HEK293 (cell line): ENCODE measurements at regions not wholly inside any gene's neighbourhood (a gene's known extent, or its start where the extent isn't known, plus 50 kb on each side); places are given as distances from the start of the nearest gene placed in this dataset.
"Not testable (repeated sequence)": the region's sequence is repeated elsewhere in the genome, so short reads cannot be mapped to it uniquely, and the experiment has no call there.

Experiments
- CTCF ChIA-PET: fragments of 350-600 bp; formaldehyde crosslinking; extraction: SDS; loops from one replicate; lab custom pipeline; 2021; ENCODE audit warnings: antibody characterized with exemption; lab: Yijun Ruan, JAX
- POLR2A ChIA-PET: fragments of 300-600 bp; formaldehyde crosslinking; extraction: SDS; loops from one replicate; lab custom pipeline; 2020; ENCODE audit warnings: antibody characterized with exemption, inconsistent platforms; lab: Yijun Ruan, JAX
- H3K27ac ChIP-seq: fragments of 200-500 bp; sonication (Bioruptor generic); 2 replicates; pipeline ENCODE4 v1.5.1; 2014; ENCODE audit warnings: low read depth, low read length, control low read depth, inconsistent platforms; ENCODE audit errors: extremely low read depth
- H3K36me3 ChIP-seq, 2 experiments: fragments of 200-500 bp in 1 of 2; sonication (Bioruptor generic) in 1 of 2; 1 replicate in 1 of 2; 2 replicates in 1 of 2; pipeline ENCODE4 v1.5.1; 2014 to 2017; ENCODE audit warnings: inconsistent platforms in 2 of 2, low read length in 2 of 2; ENCODE audit not compliant: control insufficient read depth in 2 of 2, insufficient read depth in 1 of 2
- H3K4me1 ChIP-seq: fragments of 200-500 bp; sonication (Bioruptor generic); 2 replicates; pipeline ENCODE4 v1.5.1; 2014; ENCODE audit warnings: mild to moderate bottlenecking, low read length, inconsistent platforms; ENCODE audit not compliant: control insufficient read depth, insufficient read depth
- H3K4me3 ChIP-seq: 2 replicates; pipeline ENCODE4 v1.5.1; 2011; ENCODE audit warnings: low read depth, mild to moderate bottlenecking, control low read depth, low read length, moderate library complexity
- H3K9me3 ChIP-seq: fragments of 200-500 bp; sonication (Bioruptor generic); 2 replicates; pipeline ENCODE4 v1.5.1; 2014; ENCODE audit warnings: low read depth, low read length, inconsistent platforms; ENCODE audit not compliant: control insufficient read depth, insufficient read depth
- FEZF1 ChIP-seq: fragments of 450-650 bp; formaldehyde crosslinking; IDR thresholded peaks from 2 replicates; pipeline ENCODE4 v1.5.1; 2016; ENCODE audit warnings: missing biosample characterization, missing genetic modification characterization
- IKZF3 ChIP-seq: fragments of 450-650 bp; IDR thresholded peaks from 2 replicates; pipeline ENCODE4 v1.5.0; 2018; ENCODE audit warnings: missing biosample characterization, mild to moderate bottlenecking, missing genetic modification characterization, moderate library complexity
- MYNN ChIP-seq: fragments of 450-650 bp; formaldehyde crosslinking; IDR thresholded peaks from 2 replicates; pipeline ENCODE4 v1.5.1; 2016; ENCODE audit warnings: missing biosample characterization, missing genetic modification characterization, borderline replicate concordance
- PRDM1 ChIP-seq: fragments of 450-650 bp; formaldehyde crosslinking; IDR thresholded peaks from 2 replicates; pipeline ENCODE4; 2016; ENCODE audit warnings: missing biosample characterization, missing genetic modification characterization
- ZBTB17 ChIP-seq: fragments of 450-650 bp; formaldehyde crosslinking; IDR thresholded peaks from 2 replicates; pipeline ENCODE4 v1.5.1; 2016; ENCODE audit warnings: missing biosample characterization, missing genetic modification characterization
- ZBTB48 ChIP-seq: fragments of 450-650 bp; formaldehyde crosslinking; IDR thresholded peaks from 2 replicates; pipeline ENCODE4 v1.5.1; 2016; ENCODE audit warnings: missing biosample characterization, missing genetic modification characterization
- ZEB2 ChIP-seq: fragments of 450-650 bp; formaldehyde crosslinking; IDR thresholded peaks from 2 replicates; pipeline ENCODE4 v1.5.1; 2016; ENCODE audit warnings: missing biosample characterization, missing genetic modification characterization
- ZNF211 ChIP-seq: fragments of 450-650 bp; formaldehyde crosslinking; IDR thresholded peaks from 2 replicates; pipeline ENCODE4 v1.5.1; 2016; ENCODE audit warnings: low read depth, missing biosample characterization, missing genetic modification characterization
- ZNF391 ChIP-seq: fragments of 450-650 bp; formaldehyde crosslinking; IDR thresholded peaks from 2 replicates; pipeline ENCODE4 v1.5.1; 2016; ENCODE audit warnings: low read depth, missing biosample characterization, missing genetic modification characterization, borderline replicate concordance
- ZNF629 ChIP-seq: fragments of 450-650 bp; formaldehyde crosslinking; IDR thresholded peaks from 2 replicates; pipeline ENCODE4 v1.5.1; 2017; ENCODE audit warnings: missing biosample characterization, missing genetic modification characterization
- ZNF654 ChIP-seq: fragments of 450-650 bp; formaldehyde crosslinking; IDR thresholded peaks from 2 replicates; pipeline ENCODE4 v1.5.1; 2016; ENCODE audit warnings: low read depth, missing biosample characterization, missing genetic modification characterization
- ZNF660 ChIP-seq: fragments of 450-650 bp; IDR thresholded peaks from 2 replicates; pipeline ENCODE4 v1.5.1; 2018; ENCODE audit warnings: missing biosample characterization, mild to moderate bottlenecking, missing genetic modification characterization
- ZNF76 ChIP-seq: fragments of 450-650 bp; formaldehyde crosslinking; IDR thresholded peaks from 2 replicates; pipeline ENCODE4; 2016; ENCODE audit warnings: low read depth, missing biosample characterization, missing genetic modification characterization, borderline replicate concordance
- ZSCAN30 ChIP-seq: fragments of 450-650 bp; IDR thresholded peaks from 2 replicates; pipeline ENCODE4 v1.5.1; 2018; ENCODE audit warnings: missing biosample characterization, mild to moderate bottlenecking, missing genetic modification characterization, moderate library complexity
- TF ChIP-seq, protein P1 (sequence below): fragments of 450-650 bp; formaldehyde crosslinking; IDR thresholded peaks from 2 replicates; pipeline ENCODE4 v1.5.1; 2016; ENCODE audit warnings: missing biosample characterization, missing genetic modification characterization
- TF ChIP-seq, protein P2 (sequence below): fragments of 450-650 bp; formaldehyde crosslinking; IDR thresholded peaks from 2 replicates; pipeline ENCODE4 v1.5.1; 2017; ENCODE audit warnings: missing biosample characterization, missing genetic modification characterization
- TF ChIP-seq, protein P3 (sequence below): fragments of 450-650 bp; formaldehyde crosslinking; IDR thresholded peaks from 2 replicates; pipeline ENCODE4 v1.5.1; 2016; ENCODE audit warnings: missing biosample characterization, missing genetic modification characterization
- TF ChIP-seq, protein P4 (sequence below): fragments of 450-650 bp; formaldehyde crosslinking; IDR thresholded peaks from 2 replicates; pipeline ENCODE4 v1.5.1; 2016; ENCODE audit warnings: missing biosample characterization, missing genetic modification characterization
- TF ChIP-seq, protein P5 (sequence below): fragments of 450-650 bp; formaldehyde crosslinking; IDR thresholded peaks from 2 replicates; pipeline ENCODE4 v1.5.1; 2016; ENCODE audit warnings: missing biosample characterization, missing genetic modification characterization

DNA sequence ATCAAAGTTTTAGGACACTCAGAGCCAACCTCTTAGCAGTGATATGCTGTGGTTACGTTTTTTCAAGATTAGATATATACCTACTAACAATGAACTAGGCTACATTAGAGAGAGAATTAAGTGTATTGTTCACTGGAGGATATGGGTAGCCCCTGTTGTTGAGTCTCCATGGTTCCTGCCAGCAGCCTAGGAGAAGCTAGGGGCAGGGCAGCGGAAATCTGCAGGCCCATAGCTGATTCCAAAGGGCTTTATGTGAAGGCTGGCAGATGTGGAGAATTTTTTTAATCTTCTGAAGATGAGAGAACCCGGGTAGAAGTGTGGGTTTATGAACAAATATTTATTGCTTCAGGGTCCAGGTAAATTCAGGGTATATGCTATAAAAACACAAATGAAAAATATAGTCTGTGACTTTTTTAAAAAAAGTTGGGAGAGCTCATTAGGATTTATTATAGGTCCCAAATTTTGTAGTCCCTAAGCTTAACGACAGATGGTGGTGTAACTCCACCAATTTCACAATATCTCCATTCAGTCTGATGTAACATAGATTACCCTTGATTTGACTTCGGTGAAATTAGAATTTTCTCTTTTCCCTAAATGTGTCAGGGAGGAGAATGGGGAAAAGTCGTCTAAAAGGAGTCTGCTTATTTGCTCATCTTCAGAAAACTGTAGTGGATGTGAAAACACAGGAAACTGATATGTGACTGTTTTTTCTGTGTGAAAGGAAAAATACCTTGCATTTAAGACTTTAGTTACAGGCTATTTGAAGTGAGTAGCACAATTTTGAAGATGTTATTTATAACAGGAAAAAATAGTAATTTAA, 163.0 kb upstream of the PPP1R3A start:
- POLR2A ChIA-PET, result no interaction called here
- no peak overlapping the region for H3K27ac ChIP-seq
- H3K36me3 ChIP-seq, result no peaks in the 10 kb centered on the region
- H3K4me3 ChIP-seq, result no peak overlapping the region
- no peaks in the 10 kb centered on the region for H3K9me3 ChIP-seq
- TF ChIP-seq PRDM1 (tag by site-specific recombination), result peak; percentile 87
- TF ChIP-seq ZNF391, result 0 out of 2 replicates have a peak, but pooled peaks have one; percentile 46
- TF ChIP-seq MYNN (tag by site-specific recombination), result no peak
- TF ChIP-seq ZBTB48, result peak; percentile 92
- 0 out of 2 replicates have a peak, but pooled peaks have one; percentile 37 for TF ChIP-seq ZNF629 (tag by site-specific recombination)
- TF ChIP-seq, protein P1, sequence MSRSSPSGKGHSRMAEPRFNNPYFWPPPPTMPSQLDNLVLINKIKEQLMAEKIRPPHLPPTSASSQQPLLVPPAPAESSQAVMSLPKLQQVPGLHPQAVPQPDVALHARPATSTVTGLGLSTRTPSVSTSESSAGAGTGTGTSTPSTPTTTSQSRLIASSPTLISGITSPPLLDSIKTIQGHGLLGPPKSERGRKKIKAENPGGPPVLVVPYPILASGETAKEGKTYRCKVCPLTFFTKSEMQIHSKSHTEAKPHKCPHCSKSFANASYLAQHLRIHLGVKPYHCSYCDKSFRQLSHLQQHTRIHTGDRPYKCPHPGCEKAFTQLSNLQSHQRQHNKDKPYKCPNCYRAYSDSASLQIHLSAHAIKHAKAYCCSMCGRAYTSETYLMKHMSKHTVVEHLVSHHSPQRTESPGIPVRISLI (tag by site-specific recombination), result peak; percentile 87
- 0 out of 2 replicates have a peak, but pooled peaks have one; percentile 51 for TF ChIP-seq ZNF660 (tag by site-specific recombination)
- TF ChIP-seq FEZF1, result no peak
- TF ChIP-seq, protein P2, sequence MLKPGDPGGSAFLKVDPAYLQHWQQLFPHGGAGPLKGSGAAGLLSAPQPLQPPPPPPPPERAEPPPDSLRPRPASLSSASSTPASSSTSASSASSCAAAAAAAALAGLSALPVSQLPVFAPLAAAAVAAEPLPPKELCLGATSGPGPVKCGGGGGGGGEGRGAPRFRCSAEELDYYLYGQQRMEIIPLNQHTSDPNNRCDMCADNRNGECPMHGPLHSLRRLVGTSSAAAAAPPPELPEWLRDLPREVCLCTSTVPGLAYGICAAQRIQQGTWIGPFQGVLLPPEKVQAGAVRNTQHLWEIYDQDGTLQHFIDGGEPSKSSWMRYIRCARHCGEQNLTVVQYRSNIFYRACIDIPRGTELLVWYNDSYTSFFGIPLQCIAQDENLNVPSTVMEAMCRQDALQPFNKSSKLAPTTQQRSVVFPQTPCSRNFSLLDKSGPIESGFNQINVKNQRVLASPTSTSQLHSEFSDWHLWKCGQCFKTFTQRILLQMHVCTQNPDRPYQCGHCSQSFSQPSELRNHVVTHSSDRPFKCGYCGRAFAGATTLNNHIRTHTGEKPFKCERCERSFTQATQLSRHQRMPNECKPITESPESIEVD, result peak; percentile 92
- TF ChIP-seq IKZF3 (tag by site-specific recombination), result peak; percentile 62; the same call in 1 of the 2 replicates
- 0 out of 2 replicates have a peak, but pooled peaks have one; percentile 16 for TF ChIP-seq ZEB2 (tag by site-specific recombination)
- peak; percentile 35 for TF ChIP-seq ZBTB17 (tag by site-specific recombination)
- 0 out of 2 replicates have a peak, but pooled peaks have one; percentile 29 for TF ChIP-seq ZSCAN30 (tag by site-specific recombination)
- TF ChIP-seq, protein P3, sequence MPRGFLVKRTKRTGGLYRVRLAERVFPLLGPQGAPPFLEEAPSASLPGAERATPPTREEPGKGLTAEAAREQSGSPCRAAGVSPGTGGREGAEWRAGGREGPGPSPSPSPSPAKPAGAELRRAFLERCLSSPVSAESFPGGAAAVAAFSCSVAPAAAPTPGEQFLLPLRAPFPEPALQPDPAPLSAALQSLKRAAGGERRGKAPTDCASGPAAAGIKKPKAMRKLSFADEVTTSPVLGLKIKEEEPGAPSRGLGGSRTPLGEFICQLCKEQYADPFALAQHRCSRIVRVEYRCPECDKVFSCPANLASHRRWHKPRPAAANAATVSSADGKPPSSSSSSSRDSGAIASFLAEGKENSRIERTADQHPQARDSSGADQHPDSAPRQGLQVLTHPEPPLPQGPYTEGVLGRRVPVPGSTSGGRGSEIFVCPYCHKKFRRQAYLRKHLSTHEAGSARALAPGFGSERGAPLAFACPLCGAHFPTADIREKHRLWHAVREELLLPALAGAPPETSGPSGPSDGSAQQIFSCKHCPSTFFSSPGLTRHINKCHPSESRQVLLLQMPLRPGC, result no peak
- TF ChIP-seq, protein P4, sequence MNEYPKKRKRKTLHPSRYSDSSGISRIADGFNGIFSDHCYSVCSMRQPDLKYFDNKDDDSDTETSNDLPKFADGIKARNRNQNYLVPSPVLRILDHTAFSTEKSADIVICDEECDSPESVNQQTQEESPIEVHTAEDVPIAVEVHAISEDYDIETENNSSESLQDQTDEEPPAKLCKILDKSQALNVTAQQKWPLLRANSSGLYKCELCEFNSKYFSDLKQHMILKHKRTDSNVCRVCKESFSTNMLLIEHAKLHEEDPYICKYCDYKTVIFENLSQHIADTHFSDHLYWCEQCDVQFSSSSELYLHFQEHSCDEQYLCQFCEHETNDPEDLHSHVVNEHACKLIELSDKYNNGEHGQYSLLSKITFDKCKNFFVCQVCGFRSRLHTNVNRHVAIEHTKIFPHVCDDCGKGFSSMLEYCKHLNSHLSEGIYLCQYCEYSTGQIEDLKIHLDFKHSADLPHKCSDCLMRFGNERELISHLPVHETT (tag by site-specific recombination), result no peak
- peak; percentile 86 for TF ChIP-seq ZNF654 (tag by site-specific recombination)
- TF ChIP-seq, protein P5, sequence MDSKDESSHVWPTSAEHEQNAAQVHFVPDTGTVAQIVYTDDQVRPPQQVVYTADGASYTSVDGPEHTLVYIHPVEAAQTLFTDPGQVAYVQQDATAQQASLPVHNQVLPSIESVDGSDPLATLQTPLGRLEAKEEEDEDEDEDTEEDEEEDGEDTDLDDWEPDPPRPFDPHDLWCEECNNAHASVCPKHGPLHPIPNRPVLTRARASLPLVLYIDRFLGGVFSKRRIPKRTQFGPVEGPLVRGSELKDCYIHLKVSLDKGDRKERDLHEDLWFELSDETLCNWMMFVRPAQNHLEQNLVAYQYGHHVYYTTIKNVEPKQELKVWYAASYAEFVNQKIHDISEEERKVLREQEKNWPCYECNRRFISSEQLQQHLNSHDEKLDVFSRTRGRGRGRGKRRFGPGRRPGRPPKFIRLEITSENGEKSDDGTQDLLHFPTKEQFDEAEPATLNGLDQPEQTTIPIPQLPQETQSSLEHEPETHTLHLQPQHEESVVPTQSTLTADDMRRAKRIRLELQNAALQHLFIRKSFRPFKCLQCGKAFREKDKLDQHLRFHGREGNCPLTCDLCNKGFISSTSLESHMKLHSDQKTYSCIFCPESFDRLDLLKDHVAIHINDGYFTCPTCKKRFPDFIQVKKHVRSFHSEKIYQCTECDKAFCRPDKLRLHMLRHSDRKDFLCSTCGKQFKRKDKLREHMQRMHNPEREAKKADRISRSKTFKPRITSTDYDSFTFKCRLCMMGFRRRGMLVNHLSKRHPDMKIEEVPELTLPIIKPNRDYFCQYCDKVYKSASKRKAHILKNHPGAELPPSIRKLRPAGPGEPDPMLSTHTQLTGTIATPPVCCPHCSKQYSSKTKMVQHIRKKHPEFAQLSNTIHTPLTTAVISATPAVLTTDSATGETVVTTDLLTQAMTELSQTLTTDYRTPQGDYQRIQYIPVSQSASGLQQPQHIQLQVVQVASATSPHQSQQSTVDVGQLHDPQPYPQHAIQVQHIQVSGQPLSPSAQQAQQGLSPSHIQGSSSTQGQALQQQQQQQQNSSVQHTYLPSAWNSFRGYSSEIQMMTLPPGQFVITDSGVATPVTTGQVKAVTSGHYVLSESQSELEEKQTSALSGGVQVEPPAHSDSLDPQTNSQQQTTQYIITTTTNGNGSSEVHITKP (tag by site-specific recombination), result 0 out of 2 replicates have a peak, but pooled peaks have one; percentile 34
- no peak for TF ChIP-seq ZNF211 (tag by site-specific recombination)
- no peak for TF ChIP-seq ZNF76
- CTCF ChIA-PET, result interaction anchor here (0.6 to 1.8 kb wide), 21 partner anchors 8 to 1828 kb away, joined by 3 to 10 read pairs (median 4); no protein-coding TSS in a partner anchor
- H3K4me1 ChIP-seq, result no peaks in the 10 kb centered on the region

DNA sequence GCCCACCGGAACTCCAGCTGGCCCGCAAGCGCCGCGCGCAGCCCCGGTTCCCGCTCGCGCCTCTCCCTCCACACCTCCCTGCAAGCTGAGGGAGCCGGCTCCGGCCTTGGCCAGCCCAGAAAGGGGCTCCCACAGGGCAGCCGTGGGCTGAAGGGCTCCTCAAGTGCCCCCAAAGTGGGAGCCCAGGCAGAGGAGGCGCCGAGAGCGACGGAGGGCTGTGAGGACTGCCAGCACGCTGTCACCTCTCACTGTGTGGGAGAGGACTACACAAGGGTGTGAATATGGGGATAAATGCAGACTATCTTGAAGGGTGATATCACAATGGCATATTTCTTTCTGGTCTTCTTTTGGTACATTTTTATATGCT, 158.3 kb upstream of the PPP1R3A start:
- H3K27ac ChIP-seq, POLR2A ChIA-PET, H3K4me3 ChIP-seq, H3K4me1 ChIP-seq, H3K36me3 ChIP-seq, H3K9me3 ChIP-seq: not testable (repeated sequence)
- CTCF ChIA-PET, result interaction anchor here (0.6 kb wide), 1 partner anchor 23 kb away, joined by 4 read pairs; no protein-coding TSS in a partner anchor

DNA sequence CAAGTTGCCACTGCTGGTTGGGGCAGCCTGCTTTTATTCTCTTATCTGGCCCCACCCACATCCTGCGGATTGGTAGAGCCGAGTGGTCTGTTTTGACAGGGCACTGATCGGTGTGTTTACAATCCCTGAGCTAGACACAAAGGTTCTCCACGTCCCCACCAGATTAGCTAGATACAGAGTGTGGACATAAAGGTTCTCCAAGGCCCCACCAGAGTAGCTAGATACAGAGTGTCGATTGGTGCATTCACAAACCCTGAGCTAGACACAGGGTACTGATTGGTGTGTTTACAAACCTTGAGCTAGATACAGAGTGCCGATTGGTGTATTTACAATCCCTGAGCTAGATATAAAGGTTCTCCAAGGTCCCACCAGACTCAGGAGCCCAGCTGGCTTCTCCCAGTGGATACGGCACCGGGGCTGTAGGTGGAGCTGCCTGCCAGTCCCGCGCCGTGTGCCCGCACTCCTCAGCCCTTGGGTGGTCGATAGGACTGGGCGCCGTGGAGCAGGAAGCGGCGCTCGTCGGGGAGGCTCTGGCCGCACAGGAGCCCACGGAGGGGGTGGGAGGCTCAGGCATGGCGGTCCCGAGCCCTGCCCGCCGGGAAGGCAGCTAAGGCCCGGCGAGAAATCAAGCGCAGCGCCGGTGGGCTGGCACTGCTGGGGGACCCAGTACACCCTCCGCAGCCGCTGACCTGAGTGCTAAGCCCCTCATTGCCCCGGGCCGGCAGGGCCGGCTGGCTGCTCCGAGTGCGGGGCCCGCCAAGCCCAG, 157.8 kb upstream of the PPP1R3A start:
- H3K36me3 ChIP-seq, POLR2A ChIA-PET, H3K4me1 ChIP-seq, H3K9me3 ChIP-seq, H3K27ac ChIP-seq, H3K4me3 ChIP-seq: not testable (repeated sequence)
- CTCF ChIA-PET, result interaction anchor here (0.6 kb wide), 1 partner anchor 22 kb away, joined by 4 read pairs; no protein-coding TSS in a partner anchor
